ENCODE measurements at regions not wholly inside any gene's neighbourhood (a gene's known extent, or its start where the extent isn't known, plus 50 kb on each side); places are given as distances from the start of the nearest gene placed in this dataset.

- TF ChIP-seq, protein P1, sequence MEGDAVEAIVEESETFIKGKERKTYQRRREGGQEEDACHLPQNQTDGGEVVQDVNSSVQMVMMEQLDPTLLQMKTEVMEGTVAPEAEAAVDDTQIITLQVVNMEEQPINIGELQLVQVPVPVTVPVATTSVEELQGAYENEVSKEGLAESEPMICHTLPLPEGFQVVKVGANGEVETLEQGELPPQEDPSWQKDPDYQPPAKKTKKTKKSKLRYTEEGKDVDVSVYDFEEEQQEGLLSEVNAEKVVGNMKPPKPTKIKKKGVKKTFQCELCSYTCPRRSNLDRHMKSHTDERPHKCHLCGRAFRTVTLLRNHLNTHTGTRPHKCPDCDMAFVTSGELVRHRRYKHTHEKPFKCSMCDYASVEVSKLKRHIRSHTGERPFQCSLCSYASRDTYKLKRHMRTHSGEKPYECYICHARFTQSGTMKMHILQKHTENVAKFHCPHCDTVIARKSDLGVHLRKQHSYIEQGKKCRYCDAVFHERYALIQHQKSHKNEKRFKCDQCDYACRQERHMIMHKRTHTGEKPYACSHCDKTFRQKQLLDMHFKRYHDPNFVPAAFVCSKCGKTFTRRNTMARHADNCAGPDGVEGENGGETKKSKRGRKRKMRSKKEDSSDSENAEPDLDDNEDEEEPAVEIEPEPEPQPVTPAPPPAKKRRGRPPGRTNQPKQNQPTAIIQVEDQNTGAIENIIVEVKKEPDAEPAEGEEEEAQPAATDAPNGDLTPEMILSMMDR (IDR thresholded peaks at IDR 0.05): no peak
- TF ChIP-seq POLR2A (IDR thresholded peaks at IDR 0.05): no peak
Observed at GRCh38 chr11:134674974-134675373, 262.9 kb upstream of the B3GAT1 start.
